ENCODE measurements at regions not wholly inside any gene's neighbourhood (a gene's known extent, or its start where the extent isn't known, plus 50 kb on each side); places are given as distances from the start of the nearest gene placed in this dataset.

GRCh38 chr7:48703466-48703865, 220.9 kb upstream of the CDC14C start:
- ATAC-seq, result no peak

GRCh38 chr7:48708122-48708521, 216.2 kb upstream of the CDC14C start:
- no peak for ATAC-seq

- ATAC-seq, result no peak
Observed at GRCh38 chr7:48708635-48709034, 215.7 kb upstream of the CDC14C start.

- ATAC-seq, result no peak
Observed at GRCh38 chr7:48710995-48711394, 213.4 kb upstream of the CDC14C start.

GRCh38 chr7:48718731-48719378, 205.5 kb upstream of the CDC14C start:
- ATAC-seq, result peak; percentile 67

GRCh38 chr7:48728799-48729198, 195.5 kb upstream of the CDC14C start:
- no peak for ATAC-seq

GRCh38 chr7:48734695-48735406, 189.5 kb upstream of the CDC14C start:
- ATAC-seq, result no peak

GRCh38 chr7:48741545-48741944, 182.8 kb upstream of the CDC14C start:
- no peak for ATAC-seq

- ATAC-seq, result no peak
Observed at GRCh38 chr7:48742079-48742798, 182.1 kb upstream of the CDC14C start.

- no peak for ATAC-seq
Observed at GRCh38 chr7:48748081-48748833, 176.1 kb upstream of the CDC14C start.

- ATAC-seq, result no peak
Observed at GRCh38 chr7:48755061-48755555, 169.2 kb upstream of the CDC14C start.

- no peak for ATAC-seq
Observed at GRCh38 chr7:48759431-48760080, 164.8 kb upstream of the CDC14C start.

- ATAC-seq, result no peak
Observed at GRCh38 chr7:48760528-48761265, 163.7 kb upstream of the CDC14C start.

- ATAC-seq, result no peak
Observed at GRCh38 chr7:48780862-48781261, 143.5 kb upstream of the CDC14C start.

- ATAC-seq, result no peak
Observed at GRCh38 chr7:48781752-48782151, 142.6 kb upstream of the CDC14C start.

GRCh38 chr7:48782511-48782910, 141.8 kb upstream of the CDC14C start:
- ATAC-seq, result no peak

- ATAC-seq, result no peak
Observed at GRCh38 chr7:48786951-48787350, 137.4 kb upstream of the CDC14C start.

GRCh38 chr7:48803250-48803649, 121.1 kb upstream of the CDC14C start:
- ATAC-seq, result no peak

- ATAC-seq, result no peak
Observed at GRCh38 chr7:48806731-48807130, 117.6 kb upstream of the CDC14C start.

GRCh38 chr7:48811071-48811470, 113.3 kb upstream of the CDC14C start:
- ATAC-seq, result no peak

GRCh38 chr7:48813472-48813871, 110.9 kb upstream of the CDC14C start:
- no peak for ATAC-seq

- no peak for ATAC-seq
Observed at GRCh38 chr7:48822138-48822537, 102.2 kb upstream of the CDC14C start.

All from esophagus mucosa (tissue), 1 donor.